Activated naive CD8-positive, alpha-beta T cell treated with anti-CD3 and anti-CD28 coated beads, Interleukin-2, amount 10 ng/mL, durations not matched to agents 7 days and 5 days (primary cell): ENCODE measurements at regions not wholly inside any gene's neighbourhood (a gene's known extent, or its start where the extent isn't known, plus 50 kb on each side); places are given as distances from the start of the nearest gene placed in this dataset.

Experiments used
- ATAC-seq: fragments of 150-1000 bp; cut with Tn5 transposase; one replicate; pipeline ENCODE4 v1.10.0; 2021; ENCODE audit warnings: low read depth, moderate library complexity
- POLR2A ChIA-PET: fragments of 350-600 bp; sonication (Branson Sonifier 250); formaldehyde crosslinking; loops from one replicate; lab custom pipeline; 2021; ENCODE audit warnings: antibody characterized with exemption; lab: Charles Lee
- DNase-seq: peaks from one replicate; pipeline ENCODE4 v3.0.0; 2021
- H3K27ac Mint-ChIP-seq: one replicate; pipeline ENCODE4 v1.8.0; 2022; ENCODE audit warnings: mild to moderate bottlenecking, mixed read lengths
- H3K27me3 Mint-ChIP-seq: one replicate; pipeline ENCODE4 v1.8.0; 2022; ENCODE audit warnings: mild to moderate bottlenecking, moderate library complexity, mixed read lengths
- H3K36me3 Mint-ChIP-seq: one replicate; pipeline ENCODE4 v1.8.0; 2021; ENCODE audit warnings: mild to moderate bottlenecking, mixed read lengths
- H3K4me1 Mint-ChIP-seq: one replicate; pipeline ENCODE4 v1.8.0; 2021; ENCODE audit warnings: mixed read lengths
- H3K4me3 Mint-ChIP-seq: one replicate; pipeline ENCODE4 v1.8.0; 2022; ENCODE audit warnings: mild to moderate bottlenecking, moderate library complexity, mixed read lengths
- H3K9me3 Mint-ChIP-seq: one replicate; pipeline ENCODE4 v1.8.0; 2021; ENCODE audit warnings: mixed read lengths

- POLR2A ChIA-PET, result no interaction called here
- Mint-ChIP-seq H3K27ac (no peak overlapping the region), H3K36me3 (no peaks in the 10 kb centered on the region), H3K9me3 (no peaks in the 10 kb centered on the region), H3K4me1 (no peaks in the 10 kb centered on the region), H3K4me3 (no peak overlapping the region), H3K27me3 (no peaks in the 10 kb centered on the region)
- DNase-seq (no peak), ATAC-seq (no peak)
These were observed 300.0 kb upstream of the CHAC2 start for GRCh38 chr2:53467467-53468180.

GRCh38 chr2:53463806-53464726 is 303.5 kb upstream of the CHAC2 start:
- H3K27me3 Mint-ChIP-seq, result no peaks in the 10 kb centered on the region
- H3K4me3 Mint-ChIP-seq, result no peak overlapping the region
- DNase-seq (no peak), ATAC-seq (no peak)
- POLR2A ChIA-PET, result no interaction called here
- no peak overlapping the region for H3K27ac Mint-ChIP-seq
- no peaks in the 10 kb centered on the region for H3K4me1 Mint-ChIP-seq
- H3K36me3 Mint-ChIP-seq, result no peaks in the 10 kb centered on the region
- H3K9me3 Mint-ChIP-seq, result no peaks in the 10 kb centered on the region

- H3K36me3 Mint-ChIP-seq, result no peaks in the 10 kb centered on the region
- H3K4me1 Mint-ChIP-seq, result no peaks in the 10 kb centered on the region
- H3K27me3 Mint-ChIP-seq, result no peaks in the 10 kb centered on the region
- H3K4me3 Mint-ChIP-seq, result no peak overlapping the region
- H3K9me3 Mint-ChIP-seq, result no peaks in the 10 kb centered on the region
- no peak for ATAC-seq
- no peak overlapping the region for H3K27ac Mint-ChIP-seq
- POLR2A ChIA-PET, result no interaction called here
- no peak for DNase-seq
These were observed 306.7 kb upstream of the CHAC2 start for GRCh38 chr2:53460937-53461336.

- no peaks in the 10 kb centered on the region for H3K27me3 Mint-ChIP-seq
- no peaks in the 10 kb centered on the region for H3K9me3 Mint-ChIP-seq
- no peaks in the 10 kb centered on the region for H3K36me3 Mint-ChIP-seq
- POLR2A ChIA-PET, result no interaction called here
- H3K27ac Mint-ChIP-seq, result no peak overlapping the region
- DNase-seq, result no peak
- no peak for ATAC-seq
- no peak overlapping the region for H3K4me3 Mint-ChIP-seq
- no peaks in the 10 kb centered on the region for H3K4me1 Mint-ChIP-seq
These were observed 307.3 kb upstream of the CHAC2 start for GRCh38 chr2:53460347-53460746.

- no peaks in the 10 kb centered on the region for H3K36me3 Mint-ChIP-seq
- DNase-seq, result no peak
- no peak overlapping the region for H3K27ac Mint-ChIP-seq
- no peaks in the 10 kb centered on the region for H3K9me3 Mint-ChIP-seq
- no peaks in the 10 kb centered on the region for H3K27me3 Mint-ChIP-seq
- no peak overlapping the region for H3K4me3 Mint-ChIP-seq
- no peaks in the 10 kb centered on the region for H3K4me1 Mint-ChIP-seq
- ATAC-seq, result no peak
- POLR2A ChIA-PET, result no interaction called here
These were observed 312.5 kb upstream of the CHAC2 start for GRCh38 chr2:53455094-53455493.

GRCh38 chr2:53452957-53453748 is 314.5 kb upstream of the CHAC2 start:
- Mint-ChIP-seq H3K27ac (no peak overlapping the region), H3K9me3 (no peaks in the 10 kb centered on the region), H3K36me3 (no peaks in the 10 kb centered on the region), H3K4me1 (no peaks in the 10 kb centered on the region), H3K27me3 (peaks cover under 1% of the 10 kb centered on the region), H3K4me3 (no peak overlapping the region)
- no peak for ATAC-seq
- POLR2A ChIA-PET, result no interaction called here
- no peak for DNase-seq

GRCh38 chr2:53452400-53452799 is 315.2 kb upstream of the CHAC2 start:
- DNase-seq (no peak), ATAC-seq (no peak)
- H3K36me3 Mint-ChIP-seq, result no peaks in the 10 kb centered on the region
- H3K27me3 Mint-ChIP-seq, result peaks cover 4% of the 10 kb centered on the region
- H3K4me3 Mint-ChIP-seq, result no peak overlapping the region
- no peaks in the 10 kb centered on the region for H3K9me3 Mint-ChIP-seq
- H3K4me1 Mint-ChIP-seq, result no peaks in the 10 kb centered on the region
- H3K27ac Mint-ChIP-seq, result no peak overlapping the region
- POLR2A ChIA-PET, result no interaction called here

- DNase-seq, result no peak
- Mint-ChIP-seq H3K27ac (no peak overlapping the region), H3K9me3 (no peaks in the 10 kb centered on the region), H3K36me3 (no peaks in the 10 kb centered on the region), H3K4me1 (no peaks in the 10 kb centered on the region), H3K4me3 (no peak overlapping the region), H3K27me3 (peaks cover 4% of the 10 kb centered on the region)
- ATAC-seq, result no peak
- POLR2A ChIA-PET, result no interaction called here
These were observed 316.7 kb upstream of the CHAC2 start for GRCh38 chr2:53450923-53451322.

- DNase-seq (no peak), ATAC-seq (no peak)
- Mint-ChIP-seq H3K4me3 (no peak overlapping the region), H3K27me3 (peaks cover 4% of the 10 kb centered on the region), H3K4me1 (no peaks in the 10 kb centered on the region), H3K9me3 (no peaks in the 10 kb centered on the region), H3K27ac (no peak overlapping the region), H3K36me3 (no peaks in the 10 kb centered on the region)
- POLR2A ChIA-PET, result no interaction called here
These were observed 319.0 kb upstream of the CHAC2 start for GRCh38 chr2:53448591-53448990.

GRCh38 chr2:53448086-53448485 is 319.5 kb upstream of the CHAC2 start:
- POLR2A ChIA-PET, result no interaction called here

GRCh38 chr2:53445383-53446070 is 322.1 kb upstream of the CHAC2 start:
- Mint-ChIP-seq H3K4me1 (no peaks in the 10 kb centered on the region), H3K36me3 (no peaks in the 10 kb centered on the region), H3K9me3 (no peaks in the 10 kb centered on the region), H3K27me3 (peaks cover 8% of the 10 kb centered on the region), H3K27ac (no peak overlapping the region), H3K4me3 (no peak overlapping the region)
- ATAC-seq (no peak), DNase-seq (no peak)
- POLR2A ChIA-PET, result no interaction called here

More at GRCh38 chr2:53448086-53448485, 319.5 kb upstream of the CHAC2 start:
- no peak overlapping the region for H3K4me3 Mint-ChIP-seq
- no peaks in the 10 kb centered on the region for H3K4me1 Mint-ChIP-seq
- peaks cover 4% of the 10 kb centered on the region for H3K27me3 Mint-ChIP-seq
- no peak for ATAC-seq
- DNase-seq, result no peak
- no peaks in the 10 kb centered on the region for H3K9me3 Mint-ChIP-seq
- no peaks in the 10 kb centered on the region for H3K36me3 Mint-ChIP-seq
- H3K27ac Mint-ChIP-seq, result no peak overlapping the region

- Mint-ChIP-seq H3K4me3 (no peak overlapping the region), H3K27me3 (peaks cover 5% of the 10 kb centered on the region), H3K36me3 (no peaks in the 10 kb centered on the region), H3K27ac (no peak overlapping the region), H3K4me1 (no peaks in the 10 kb centered on the region), H3K9me3 (no peaks in the 10 kb centered on the region)
- POLR2A ChIA-PET, result no interaction called here
- DNase-seq (no peak), ATAC-seq (no peak)
These were observed 324.8 kb upstream of the CHAC2 start for GRCh38 chr2:53442783-53443182.

- DNase-seq, result no peak
- peaks cover 5% of the 10 kb centered on the region for H3K27me3 Mint-ChIP-seq
- H3K27ac Mint-ChIP-seq, result no peak overlapping the region
- no peaks in the 10 kb centered on the region for H3K4me1 Mint-ChIP-seq
- no peaks in the 10 kb centered on the region for H3K9me3 Mint-ChIP-seq
- H3K36me3 Mint-ChIP-seq, result no peaks in the 10 kb centered on the region
- POLR2A ChIA-PET, result no interaction called here
- ATAC-seq, result no peak
- no peak overlapping the region for H3K4me3 Mint-ChIP-seq
These were observed 325.5 kb upstream of the CHAC2 start for GRCh38 chr2:53442093-53442492.
